ENCODE measurements at regions not wholly inside any gene's neighbourhood (a gene's known extent, or its start where the extent isn't known, plus 50 kb on each side); places are given as distances from the start of the nearest gene placed in this dataset.

GRCh38 chr14:50027816-50028215, 88.6 kb downstream of the VCPKMT start (continued):
- TF ChIP-seq MAX (CRISPR knock-in tag; IDR thresholded peaks at IDR 0.05) (no peak), NR3C1 (CRISPR knock-in tag; conservative IDR thresholded peaks at IDR 0.05; ENCODE audit: low read depth) (no peak)

- H3K4me1 Mint-ChIP-seq = no peaks in the 10 kb centered on the region
- POLR2A ChIA-PET = interaction anchor here (1.1 kb wide), 1 partner anchor 9 kb away, joined by 3 read pairs; no protein-coding TSS in a partner anchor
- DNase-seq (ENCODE audit: low spot score) (no peak), ATAC-seq (no peak)
- no peak overlapping the region for H3K4me3 Mint-ChIP-seq
- peaks cover 11% of the 10 kb centered on the region for H3K9me3 Mint-ChIP-seq
- H3K36me3 Mint-ChIP-seq = no peaks in the 10 kb centered on the region
- CTCF ChIA-PET = no interaction called here
- TF ChIP-seq CBFB (CRISPR knock-in tag; IDR thresholded peaks at IDR 0.05; ENCODE audit: low read depth) (no peak), E2F4 (CRISPR knock-in tag; IDR thresholded peaks at IDR 0.05; ENCODE audit: borderline replicate concordance, low read depth) (no peak), ATF6 (CRISPR knock-in tag; IDR thresholded peaks at IDR 0.05) (no peak), JUN (CRISPR knock-in tag; IDR thresholded peaks at IDR 0.05) (no peak), RORB (CRISPR knock-in tag; IDR thresholded peaks at IDR 0.05) (no peak), HMGXB4 (CRISPR knock-in tag; IDR thresholded peaks at IDR 0.05) (no peak), ESRRA (CRISPR knock-in tag; IDR thresholded peaks at IDR 0.05; ENCODE audit: borderline replicate concordance) (no peak), TEAD1 (CRISPR knock-in tag; IDR thresholded peaks at IDR 0.05) (no peak), SMAD4 (CRISPR knock-in tag; IDR thresholded peaks at IDR 0.05) (no peak), TP53 (CRISPR knock-in tag; IDR thresholded peaks at IDR 0.05) (no peak), FOXJ3 (CRISPR knock-in tag; IDR thresholded peaks at IDR 0.05; ENCODE audit: borderline replicate concordance) (no peak), FOXP4 (CRISPR knock-in tag; IDR thresholded peaks at IDR 0.05) (no peak), SOX15 (CRISPR knock-in tag; IDR thresholded peaks at IDR 0.05) (no peak), ERG (CRISPR knock-in tag; IDR thresholded peaks at IDR 0.05) (no peak), ZNF281 (CRISPR knock-in tag; IDR thresholded peaks at IDR 0.05) (no peak)
- H3K27ac Mint-ChIP-seq = no peak overlapping the region
- H3K27me3 Mint-ChIP-seq (ENCODE audit: low read depth) = no peaks in the 10 kb centered on the region; the same call in 1 of the 2 replicates
Measured at GRCh38 chr14:50028458-50028857, 87.9 kb downstream of the VCPKMT start.
